HFFc6 (cell line): ENCODE measurements at regions not wholly inside any gene's neighbourhood (a gene's known extent, or its start where the extent isn't known, plus 50 kb on each side); places are given as distances from the start of the nearest gene placed in this dataset.
A peak's percentile ranks its signal among the peaks of the same experiment; 100 is the strongest.
"Not testable (repeated sequence)": the region's sequence is repeated elsewhere in the genome, so short reads cannot be mapped to it uniquely, and the experiment has no call there.

ENCODE experiments used
- DNase-seq: peaks from one replicate; pipeline ENCODE4 v3.0.0-alpha.2; 2018
- H3K27ac Mint-ChIP-seq: 2 replicates; pipeline ENCODE4 v1.8.0; 2020; ENCODE audit warnings: mild to moderate bottlenecking, mixed read lengths
- H3K27me3 Mint-ChIP-seq: 2 replicates; pipeline ENCODE4 v1.8.0; 2021; ENCODE audit warnings: mild to moderate bottlenecking, moderate library complexity, mixed read lengths; ENCODE audit not compliant: insufficient read depth
- H3K36me3 Mint-ChIP-seq: 2 replicates; pipeline ENCODE4 v1.8.0; 2021; ENCODE audit warnings: low read depth, mixed read lengths
- H3K4me1 Mint-ChIP-seq: 2 replicates; pipeline ENCODE4 v1.8.0; 2020; ENCODE audit warnings: low read depth, mixed read lengths
- H3K4me3 Mint-ChIP-seq: 2 replicates; pipeline ENCODE4 v1.8.0; 2020; ENCODE audit warnings: mild to moderate bottlenecking, moderate library complexity, mixed read lengths
- H3K9me3 Mint-ChIP-seq: 2 replicates; pipeline ENCODE4 v1.8.0; 2020; ENCODE audit warnings: mild to moderate bottlenecking, mixed read lengths
- TF ChIP-seq, protein P1 (sequence below): fragments of 200-600 bp; sonication (generic); IDR thresholded peaks from 2 replicates; pipeline ENCODE4 v1.5.0; 2021; ENCODE audit warnings: antibody characterized with exemption, mild to moderate bottlenecking

DNA sequence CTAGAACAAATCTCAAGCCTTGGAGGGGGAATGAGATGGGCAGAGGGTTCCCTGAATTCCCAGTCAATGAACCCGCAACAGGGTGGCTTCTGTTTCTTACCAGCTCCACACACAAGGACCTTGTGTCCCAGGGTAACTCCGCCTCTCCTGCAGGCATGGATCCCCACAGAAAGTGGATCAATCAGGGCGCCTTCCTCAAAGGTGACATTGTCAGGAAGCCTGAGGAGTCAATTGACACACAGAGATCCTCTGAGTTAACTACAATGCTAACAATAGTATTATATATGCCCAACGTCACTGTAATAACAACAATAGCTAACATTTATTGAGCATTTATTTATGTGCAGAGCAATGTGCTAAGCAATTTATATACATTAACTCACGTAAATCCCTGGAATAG, 98.8 kb downstream of the TRIM69 start:
- not testable (repeated sequence) for H3K9me3 Mint-ChIP-seq, H3K36me3 Mint-ChIP-seq, DNase-seq, H3K4me3 Mint-ChIP-seq, H3K27me3 Mint-ChIP-seq, H3K4me1 Mint-ChIP-seq, H3K27ac Mint-ChIP-seq

DNA sequence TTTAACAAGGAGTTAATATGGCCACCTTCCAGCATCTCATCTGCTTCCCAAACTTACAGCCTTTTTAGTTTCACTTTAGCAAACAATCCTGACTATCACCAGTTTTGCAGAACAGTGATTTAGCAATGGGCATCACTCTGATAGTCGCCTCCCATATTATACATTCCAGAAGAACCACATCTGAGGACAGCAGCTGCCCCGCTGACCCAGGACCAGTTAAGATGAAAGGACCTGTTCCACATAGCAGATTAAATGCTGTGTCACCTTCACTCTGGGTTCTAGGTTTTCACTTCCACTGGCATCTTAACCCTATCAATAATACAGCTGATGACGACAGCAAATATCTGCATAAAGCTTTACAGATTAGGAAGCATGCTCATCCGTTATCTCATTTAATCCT, 99.8 kb downstream of the TRIM69 start:
- Mint-ChIP-seq H3K4me3 (peak overlapping the region; percentile 47; the same call in 1 of the 2 replicates), H3K27me3 (peaks cover 1% of the 10 kb centered on the region), H3K9me3 (no peaks in the 10 kb centered on the region), H3K27ac (no peak overlapping the region), H3K4me1 (peaks cover 9% of the 10 kb centered on the region), H3K36me3 (no peaks in the 10 kb centered on the region)
- TF ChIP-seq, protein P1, sequence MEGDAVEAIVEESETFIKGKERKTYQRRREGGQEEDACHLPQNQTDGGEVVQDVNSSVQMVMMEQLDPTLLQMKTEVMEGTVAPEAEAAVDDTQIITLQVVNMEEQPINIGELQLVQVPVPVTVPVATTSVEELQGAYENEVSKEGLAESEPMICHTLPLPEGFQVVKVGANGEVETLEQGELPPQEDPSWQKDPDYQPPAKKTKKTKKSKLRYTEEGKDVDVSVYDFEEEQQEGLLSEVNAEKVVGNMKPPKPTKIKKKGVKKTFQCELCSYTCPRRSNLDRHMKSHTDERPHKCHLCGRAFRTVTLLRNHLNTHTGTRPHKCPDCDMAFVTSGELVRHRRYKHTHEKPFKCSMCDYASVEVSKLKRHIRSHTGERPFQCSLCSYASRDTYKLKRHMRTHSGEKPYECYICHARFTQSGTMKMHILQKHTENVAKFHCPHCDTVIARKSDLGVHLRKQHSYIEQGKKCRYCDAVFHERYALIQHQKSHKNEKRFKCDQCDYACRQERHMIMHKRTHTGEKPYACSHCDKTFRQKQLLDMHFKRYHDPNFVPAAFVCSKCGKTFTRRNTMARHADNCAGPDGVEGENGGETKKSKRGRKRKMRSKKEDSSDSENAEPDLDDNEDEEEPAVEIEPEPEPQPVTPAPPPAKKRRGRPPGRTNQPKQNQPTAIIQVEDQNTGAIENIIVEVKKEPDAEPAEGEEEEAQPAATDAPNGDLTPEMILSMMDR: no peak
- DNase-seq: no peak

DNA sequence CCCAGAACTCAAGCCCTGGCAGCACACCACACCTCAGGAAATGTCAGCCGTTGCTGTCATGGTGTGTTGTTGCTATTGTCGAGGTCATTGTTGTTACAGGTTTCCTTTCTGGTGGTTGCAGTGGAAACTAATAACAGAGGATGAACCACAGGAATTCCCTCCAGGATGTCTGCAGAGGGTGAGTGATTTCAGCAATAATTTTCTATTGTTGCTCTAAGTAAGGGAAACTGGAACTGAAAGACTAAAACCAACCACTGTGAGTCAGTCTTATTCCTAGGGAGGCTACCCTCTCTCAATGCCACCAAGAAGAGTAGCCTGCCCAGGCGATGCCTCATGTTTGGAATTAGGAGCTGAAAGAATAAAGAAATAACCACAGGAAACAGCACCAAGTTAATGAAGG, 102.6 kb downstream of the TRIM69 start:
- H3K4me1 Mint-ChIP-seq, H3K9me3 Mint-ChIP-seq, H3K36me3 Mint-ChIP-seq, H3K4me3 Mint-ChIP-seq, H3K27me3 Mint-ChIP-seq: not testable (repeated sequence)
- peak overlapping the region; percentile 61; the same call in 1 of the 2 replicates for H3K27ac Mint-ChIP-seq
- DNase-seq: peak; percentile 61

DNA sequence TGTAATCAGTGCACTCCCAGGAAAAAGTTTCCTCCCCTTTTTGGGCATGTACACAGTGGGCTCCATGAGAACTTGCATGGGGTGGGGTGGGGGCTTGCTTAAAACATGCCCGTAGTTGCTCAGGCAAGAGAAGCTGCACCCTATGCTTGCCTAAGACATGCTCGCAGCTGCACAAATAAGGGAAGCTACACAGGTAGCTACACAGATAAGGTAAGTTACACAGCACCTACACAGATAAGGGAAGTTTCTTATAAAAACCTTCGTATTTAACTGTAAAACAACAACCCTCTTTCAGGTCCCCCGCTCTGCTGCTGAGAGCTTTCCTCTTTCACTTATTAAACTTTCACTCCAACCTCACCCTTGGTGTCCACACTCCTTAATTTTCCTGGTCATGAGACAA, 105.4 kb downstream of the TRIM69 start:
- not testable (repeated sequence) for H3K4me1 Mint-ChIP-seq, H3K27me3 Mint-ChIP-seq, DNase-seq, H3K27ac Mint-ChIP-seq, H3K36me3 Mint-ChIP-seq, H3K9me3 Mint-ChIP-seq, H3K4me3 Mint-ChIP-seq

DNA sequence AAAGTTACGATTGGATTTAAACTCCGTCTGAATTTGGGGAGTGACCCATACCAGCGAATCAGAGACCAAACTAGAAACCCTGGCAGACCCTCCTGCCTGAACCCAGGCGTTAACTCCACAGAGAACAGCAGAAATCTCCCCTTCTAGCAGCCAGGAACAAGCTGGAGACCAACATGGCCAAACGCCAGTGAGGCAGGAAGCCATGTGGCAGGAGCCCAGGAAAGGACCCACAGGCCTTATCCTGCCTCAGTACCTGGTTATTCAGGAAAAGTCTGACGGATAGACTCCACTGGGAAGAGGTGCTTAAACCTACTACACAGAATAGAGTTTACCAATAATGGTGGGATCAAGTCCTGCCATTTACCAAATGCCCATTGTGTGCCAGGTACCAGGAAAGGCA, 106.6 kb downstream of the TRIM69 start:
- H3K27me3 Mint-ChIP-seq, H3K4me1 Mint-ChIP-seq, H3K9me3 Mint-ChIP-seq, H3K4me3 Mint-ChIP-seq, DNase-seq, H3K27ac Mint-ChIP-seq, H3K36me3 Mint-ChIP-seq: not testable (repeated sequence)

DNA sequence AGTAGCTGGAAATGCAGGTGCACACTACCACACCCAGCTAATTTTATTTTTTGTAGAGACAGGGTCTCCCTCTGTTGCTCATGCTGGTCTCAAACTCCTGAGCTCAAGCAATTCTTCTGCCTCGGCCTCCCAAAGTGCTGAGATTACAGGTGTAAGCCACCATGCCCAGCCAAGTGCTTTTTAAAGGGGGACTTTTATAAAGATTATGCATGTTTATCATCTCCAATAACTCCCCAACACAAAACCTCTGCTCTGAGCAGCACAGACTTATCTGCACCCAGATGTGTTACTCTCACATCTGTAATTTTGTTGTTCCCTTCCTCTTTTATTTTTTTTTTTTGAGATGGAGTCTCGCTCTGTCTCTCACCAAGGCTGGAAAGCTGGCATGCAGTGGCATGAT, 108.6 kb downstream of the TRIM69 start:
- not testable (repeated sequence) for H3K4me3 Mint-ChIP-seq, H3K36me3 Mint-ChIP-seq, DNase-seq, H3K27me3 Mint-ChIP-seq, H3K9me3 Mint-ChIP-seq, H3K27ac Mint-ChIP-seq, H3K4me1 Mint-ChIP-seq

DNA sequence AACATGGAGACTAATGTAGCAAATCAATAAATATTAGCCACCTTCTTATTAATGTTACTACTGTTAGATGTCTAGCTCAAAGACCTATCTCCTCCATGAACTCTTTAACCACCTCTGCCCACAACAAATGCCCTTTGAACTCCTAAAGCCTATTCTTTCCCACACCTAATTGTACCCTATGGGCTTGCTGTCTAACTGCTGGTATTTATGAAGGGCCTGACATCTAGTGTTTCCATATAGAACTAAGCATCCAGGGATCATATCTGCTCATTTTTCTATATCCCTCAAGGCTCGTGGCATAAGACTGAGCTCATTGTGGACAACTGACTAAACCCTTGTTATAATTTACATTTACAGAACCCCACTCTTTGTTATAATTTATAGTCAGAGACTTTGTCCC, 109.8 kb downstream of the TRIM69 start:
- not testable (repeated sequence) for DNase-seq, H3K36me3 Mint-ChIP-seq, H3K27ac Mint-ChIP-seq, H3K27me3 Mint-ChIP-seq, H3K9me3 Mint-ChIP-seq, H3K4me3 Mint-ChIP-seq, H3K4me1 Mint-ChIP-seq

DNA sequence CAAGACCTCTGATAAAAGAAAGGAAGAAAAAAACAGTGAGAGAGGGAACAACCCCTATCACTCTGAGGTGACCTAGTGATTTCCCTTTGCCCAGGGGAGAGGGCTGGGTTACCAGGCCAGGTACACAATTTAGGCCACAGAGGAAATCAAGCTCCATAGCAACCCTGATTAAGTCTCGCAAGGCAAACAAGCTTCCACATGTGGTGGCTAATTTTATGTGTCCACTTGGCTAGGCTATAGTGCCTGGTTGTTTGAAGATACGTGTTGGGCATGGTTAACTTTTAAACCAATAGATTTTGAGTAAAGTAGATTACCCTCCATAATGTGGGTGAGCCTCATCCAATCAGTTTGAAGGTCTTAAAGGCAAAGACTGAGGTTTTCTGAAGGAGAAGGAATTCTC, 108.9 kb upstream of the TERB2 start:
- not testable (repeated sequence) for H3K36me3 Mint-ChIP-seq, H3K4me1 Mint-ChIP-seq, H3K4me3 Mint-ChIP-seq, H3K27me3 Mint-ChIP-seq, DNase-seq, H3K9me3 Mint-ChIP-seq, H3K27ac Mint-ChIP-seq

DNA sequence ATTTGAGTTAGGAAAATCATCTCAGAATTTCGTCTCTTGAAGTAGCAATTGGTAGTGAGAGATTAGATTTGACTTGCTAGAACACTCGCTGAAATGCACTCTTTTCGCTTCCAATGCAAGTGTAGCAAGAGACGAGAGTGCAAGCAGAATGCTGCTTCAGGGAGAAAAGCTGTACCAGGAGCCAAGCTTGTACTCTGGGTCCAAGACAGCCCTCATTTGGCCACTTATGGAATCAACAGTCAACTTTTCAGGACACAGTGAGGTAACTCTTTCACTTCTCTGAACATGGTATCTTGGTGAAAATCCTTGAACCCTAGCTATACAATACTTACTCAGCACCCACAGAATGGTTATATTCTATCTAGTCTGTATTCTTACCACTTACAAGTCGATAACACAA, 107.6 kb upstream of the TERB2 start:
- not testable (repeated sequence) for H3K9me3 Mint-ChIP-seq, H3K36me3 Mint-ChIP-seq, H3K4me3 Mint-ChIP-seq, H3K4me1 Mint-ChIP-seq, H3K27ac Mint-ChIP-seq, H3K27me3 Mint-ChIP-seq, DNase-seq

DNA sequence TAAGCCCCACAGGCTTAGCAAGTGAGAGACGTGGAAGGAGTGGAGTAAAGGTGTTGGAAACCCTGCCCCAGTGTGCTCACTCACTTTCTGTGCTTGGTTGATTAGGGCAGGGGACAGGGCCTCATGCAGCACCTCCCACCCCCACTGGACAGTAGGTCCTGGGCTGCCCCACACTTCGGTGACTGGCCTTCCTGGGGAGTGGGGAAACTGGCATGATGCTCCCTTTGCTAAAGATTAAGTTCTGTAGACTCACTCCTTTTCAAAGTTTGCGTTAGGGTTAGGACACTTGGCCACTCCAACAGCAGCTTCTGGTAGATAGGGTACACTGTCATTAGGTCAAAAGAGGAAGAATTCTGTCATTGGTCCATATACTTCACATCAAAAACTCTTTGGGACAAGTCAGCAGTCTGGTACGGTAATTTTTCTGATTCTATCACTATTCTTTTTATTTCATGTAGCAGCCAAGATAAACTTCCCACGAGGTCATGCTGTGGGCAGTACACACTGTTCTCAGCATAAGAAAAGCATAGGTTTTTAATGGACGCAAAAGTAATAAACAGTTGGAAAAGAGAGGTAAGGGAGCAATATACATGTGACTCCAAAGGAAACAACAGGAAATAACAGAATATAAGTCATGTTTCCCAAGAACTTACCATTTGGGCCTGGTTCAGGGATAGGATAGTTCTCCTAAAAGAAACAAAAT, 106.6 kb upstream of the TERB2 start:
- not testable (repeated sequence) for H3K27ac Mint-ChIP-seq, H3K4me1 Mint-ChIP-seq, H3K4me3 Mint-ChIP-seq, H3K9me3 Mint-ChIP-seq, DNase-seq, H3K27me3 Mint-ChIP-seq, H3K36me3 Mint-ChIP-seq
